ENCODE measurements at regions not wholly inside any gene's neighbourhood (a gene's known extent, or its start where the extent isn't known, plus 50 kb on each side); places are given as distances from the start of the nearest gene placed in this dataset.

DNA sequence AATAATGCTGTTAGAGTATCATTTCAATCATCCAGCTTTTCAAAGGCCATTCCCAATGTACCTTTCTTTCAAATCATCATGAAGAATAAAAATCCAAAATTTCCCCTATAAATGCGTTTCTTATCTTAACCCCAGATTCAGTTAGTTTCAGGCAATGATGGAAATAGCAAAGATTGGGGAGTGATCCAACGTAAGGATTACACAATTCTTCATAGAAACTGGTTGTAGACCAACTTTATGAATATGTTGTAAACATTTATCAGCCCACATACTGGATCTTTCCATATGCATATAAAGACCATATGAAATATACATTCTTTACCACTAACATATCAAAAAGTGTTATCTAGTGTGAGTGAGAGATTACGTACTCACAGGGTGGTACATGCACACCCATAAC, 92.7 kb downstream of the ZC3H11B start:
- Histone ChIP-seq H3K9ac (ENCODE audit: insufficient read depth, low read length) (no peak overlapping the region), H3K79me2 (ENCODE audit: control insufficient read depth, insufficient read depth, low read length) (no peaks in the 10 kb centered on the region), H3K27ac (ENCODE audit: insufficient read depth, low read length) (no peak overlapping the region), H4K20me1 (ENCODE audit: control insufficient read depth, extremely low read depth, insufficient read depth, low read length) (no peaks in the 10 kb centered on the region), H3K36me3 (ENCODE audit: control insufficient read depth, insufficient read depth, low read length) (no peaks in the 10 kb centered on the region), H3K4me1 (ENCODE audit: control insufficient read depth, extremely low read depth, insufficient read depth, low read length) (no peaks in the 10 kb centered on the region), H3K27me3 (ENCODE audit: control insufficient read depth, insufficient read depth, low read length) (no peaks in the 10 kb centered on the region), H3K4me3 (replicated peaks in 1 of 4; ENCODE audit: control extremely low read depth in 1 of 4, insufficient read depth in 1 of 4, low read depth in 3 of 4, low read length in 4 of 4) (no peak overlapping the region), H2AFZ (ENCODE audit: low read length) (no peak overlapping the region), H3K9me3 (ENCODE audit: control insufficient read depth, insufficient read depth, low read depth, low read length) (no peaks in the 10 kb centered on the region), H3K4me2 (ENCODE audit: extremely low read depth, insufficient read depth, low read length) (no peak overlapping the region)
- no peak for DNase-seq (ENCODE audit: low read depth in 2 of 2)
- no peak for TF ChIP-seq EZH2 (IDR thresholded peaks at IDR 0.05; ENCODE audit: low read length, missing control alignments)
- TF ChIP-seq, protein P1, sequence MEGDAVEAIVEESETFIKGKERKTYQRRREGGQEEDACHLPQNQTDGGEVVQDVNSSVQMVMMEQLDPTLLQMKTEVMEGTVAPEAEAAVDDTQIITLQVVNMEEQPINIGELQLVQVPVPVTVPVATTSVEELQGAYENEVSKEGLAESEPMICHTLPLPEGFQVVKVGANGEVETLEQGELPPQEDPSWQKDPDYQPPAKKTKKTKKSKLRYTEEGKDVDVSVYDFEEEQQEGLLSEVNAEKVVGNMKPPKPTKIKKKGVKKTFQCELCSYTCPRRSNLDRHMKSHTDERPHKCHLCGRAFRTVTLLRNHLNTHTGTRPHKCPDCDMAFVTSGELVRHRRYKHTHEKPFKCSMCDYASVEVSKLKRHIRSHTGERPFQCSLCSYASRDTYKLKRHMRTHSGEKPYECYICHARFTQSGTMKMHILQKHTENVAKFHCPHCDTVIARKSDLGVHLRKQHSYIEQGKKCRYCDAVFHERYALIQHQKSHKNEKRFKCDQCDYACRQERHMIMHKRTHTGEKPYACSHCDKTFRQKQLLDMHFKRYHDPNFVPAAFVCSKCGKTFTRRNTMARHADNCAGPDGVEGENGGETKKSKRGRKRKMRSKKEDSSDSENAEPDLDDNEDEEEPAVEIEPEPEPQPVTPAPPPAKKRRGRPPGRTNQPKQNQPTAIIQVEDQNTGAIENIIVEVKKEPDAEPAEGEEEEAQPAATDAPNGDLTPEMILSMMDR (conservative IDR thresholded peaks at IDR 0.05 in 1 of 2, IDR thresholded peaks at IDR 0.05 in 1 of 2; ENCODE audit: low read depth in 1 of 2, low read length in 2 of 2), result no peak

DNA sequence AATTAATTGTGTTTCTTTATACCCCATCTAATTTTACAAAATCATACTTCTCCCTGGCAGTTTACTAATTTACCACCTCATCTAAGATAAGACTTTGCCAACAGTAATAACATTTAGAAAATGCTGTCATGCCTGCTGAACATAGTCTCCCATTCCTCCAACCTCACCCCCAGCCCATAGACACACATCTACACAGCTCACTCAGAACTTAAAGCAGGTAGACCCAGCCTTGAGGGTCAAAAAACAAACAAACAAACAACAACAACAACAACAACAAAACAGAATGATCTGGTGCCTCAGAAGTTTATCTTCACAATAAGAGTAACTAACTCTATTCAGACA, 94.0 kb downstream of the ZC3H11B start:
- Histone ChIP-seq H2AFZ (ENCODE audit: low read length) (no peak overlapping the region), H3K4me2 (ENCODE audit: extremely low read depth, insufficient read depth, low read length) (no peak overlapping the region), H3K36me3 (ENCODE audit: control insufficient read depth, insufficient read depth, low read length) (no peaks in the 10 kb centered on the region), H3K9me3 (ENCODE audit: control insufficient read depth, insufficient read depth, low read depth, low read length) (no peaks in the 10 kb centered on the region), H3K27ac (ENCODE audit: insufficient read depth, low read length) (no peak overlapping the region), H3K79me2 (ENCODE audit: control insufficient read depth, insufficient read depth, low read length) (no peaks in the 10 kb centered on the region), H3K9ac (ENCODE audit: insufficient read depth, low read length) (no peak overlapping the region), H3K4me3 (replicated peaks in 1 of 4; ENCODE audit: control extremely low read depth in 1 of 4, insufficient read depth in 1 of 4, low read depth in 3 of 4, low read length in 4 of 4) (no peak overlapping the region), H3K4me1 (ENCODE audit: control insufficient read depth, extremely low read depth, insufficient read depth, low read length) (no peaks in the 10 kb centered on the region), H3K27me3 (ENCODE audit: control insufficient read depth, insufficient read depth, low read length) (no peaks in the 10 kb centered on the region), H4K20me1 (ENCODE audit: control insufficient read depth, extremely low read depth, insufficient read depth, low read length) (no peaks in the 10 kb centered on the region)
- no peak for DNase-seq (ENCODE audit: low read depth in 2 of 2)
- TF ChIP-seq, protein P1 (conservative IDR thresholded peaks at IDR 0.05 in 1 of 2, IDR thresholded peaks at IDR 0.05 in 1 of 2; ENCODE audit: low read depth in 1 of 2, low read length in 2 of 2), result no peak
- no peak for TF ChIP-seq EZH2 (IDR thresholded peaks at IDR 0.05; ENCODE audit: low read length, missing control alignments)

DNA sequence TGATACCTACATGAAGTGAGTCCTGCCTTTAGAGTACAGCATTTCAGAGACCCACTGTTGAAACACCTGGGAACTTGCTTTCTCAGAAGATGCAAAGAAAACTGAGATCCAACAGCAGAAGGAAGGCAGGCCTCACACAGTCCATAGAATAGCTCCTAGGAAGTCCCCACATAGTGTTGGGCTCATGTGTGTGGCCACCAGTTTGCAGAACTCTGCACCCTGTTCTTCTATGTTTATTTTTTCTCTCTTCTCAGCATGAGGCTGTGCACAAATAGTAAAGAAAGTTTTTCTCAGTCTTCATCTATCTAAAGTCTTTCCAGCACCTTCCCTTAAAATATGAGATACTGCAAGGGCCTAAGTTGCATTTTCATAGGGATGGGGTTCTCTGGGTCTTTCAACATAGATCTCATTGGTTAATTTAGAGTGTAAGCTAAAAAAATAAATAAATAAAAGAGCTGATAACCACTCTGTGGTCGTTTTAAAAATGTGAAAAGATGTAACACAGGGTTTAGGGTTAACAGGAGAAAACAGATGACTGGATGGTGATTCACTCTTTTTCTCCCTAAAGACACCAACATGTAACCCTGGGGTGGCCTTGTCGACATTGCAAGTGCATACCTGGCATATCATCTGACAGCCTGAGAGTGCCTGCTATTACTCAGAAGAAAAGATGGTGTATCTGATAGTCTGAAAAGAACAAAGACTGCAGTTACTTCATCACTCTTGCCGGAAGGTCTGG, 94.6 kb downstream of the ZC3H11B start:
- Histone ChIP-seq H3K9me3 (ENCODE audit: control insufficient read depth, insufficient read depth, low read depth, low read length) (no peaks in the 10 kb centered on the region), H3K9ac (ENCODE audit: insufficient read depth, low read length) (no peak overlapping the region), H3K27ac (ENCODE audit: insufficient read depth, low read length) (no peak overlapping the region), H3K79me2 (ENCODE audit: control insufficient read depth, insufficient read depth, low read length) (no peaks in the 10 kb centered on the region), H2AFZ (ENCODE audit: low read length) (no peak overlapping the region), H3K36me3 (ENCODE audit: control insufficient read depth, insufficient read depth, low read length) (no peaks in the 10 kb centered on the region), H4K20me1 (ENCODE audit: control insufficient read depth, extremely low read depth, insufficient read depth, low read length) (no peaks in the 10 kb centered on the region), H3K4me3 (replicated peaks in 1 of 4; ENCODE audit: control extremely low read depth in 1 of 4, insufficient read depth in 1 of 4, low read depth in 3 of 4, low read length in 4 of 4) (no peak overlapping the region), H3K4me1 (ENCODE audit: control insufficient read depth, extremely low read depth, insufficient read depth, low read length) (no peaks in the 10 kb centered on the region), H3K27me3 (ENCODE audit: control insufficient read depth, insufficient read depth, low read length) (no peaks in the 10 kb centered on the region), H3K4me2 (ENCODE audit: extremely low read depth, insufficient read depth, low read length) (no peak overlapping the region)
- no peak for TF ChIP-seq EZH2 (IDR thresholded peaks at IDR 0.05; ENCODE audit: low read length, missing control alignments)
- TF ChIP-seq, protein P1 (conservative IDR thresholded peaks at IDR 0.05 in 1 of 2, IDR thresholded peaks at IDR 0.05 in 1 of 2; ENCODE audit: low read depth in 1 of 2, low read length in 2 of 2), result no peak
- DNase-seq (ENCODE audit: low read depth in 2 of 2), result peak in 1 of 2 donors; percentile 98
